ENCODE measurements at regions not wholly inside any gene's neighbourhood (a gene's known extent, or its start where the extent isn't known, plus 50 kb on each side); places are given as distances from the start of the nearest gene placed in this dataset.

DNA sequence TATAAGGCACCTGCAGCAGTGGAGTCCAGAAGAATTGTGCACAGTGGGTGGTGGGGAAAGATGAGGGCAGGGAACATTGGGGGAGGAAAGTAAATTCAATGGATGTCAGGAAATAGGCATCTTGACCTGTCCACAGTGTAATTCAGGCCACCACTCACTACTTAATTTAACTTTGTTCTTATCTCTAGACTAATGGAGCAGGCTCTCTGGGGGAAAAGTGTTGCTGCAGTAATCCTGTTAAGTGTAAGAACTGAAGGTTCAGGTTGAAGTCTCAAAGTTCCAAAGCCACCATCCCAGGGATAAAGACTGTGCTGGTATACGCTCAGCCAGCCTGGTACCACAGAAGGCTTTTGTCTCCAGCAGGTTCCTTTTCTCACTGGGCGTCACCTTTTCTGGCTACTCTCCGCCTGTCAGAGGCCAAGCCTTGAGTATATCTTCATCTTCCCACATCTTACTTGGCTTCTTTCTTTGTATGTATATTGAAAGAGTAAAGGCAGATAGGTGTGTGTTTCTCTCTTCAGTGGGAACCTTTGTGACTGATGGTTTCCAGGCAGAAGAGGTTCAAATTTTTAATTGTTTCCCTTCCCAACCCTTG lies 150.9 kb upstream of the DMRT1 start:
- peaks cover 6 to 36% of the 10 kb centered on the region in 2 experiments; a peak in 4 of 5 replicates for H3K36me3 ChIP-seq (replicated peaks in 1 of 2; ENCODE audit: control insufficient read depth in 1 of 2, insufficient read depth in 2 of 2, low read length in 2 of 2)
- H2AFZ ChIP-seq (ENCODE audit: low read length): no peak overlapping the region
- POLR2A ChIA-PET: interaction anchor here (0.8 to 5.0 kb wide), 5 partner anchors 7 to 19 kb away, joined by 3 to 63 read pairs (median 3); no protein-coding TSS in a partner anchor
- H4K20me1 ChIP-seq (ENCODE audit: insufficient read depth, low read length): peaks cover 5% of the 10 kb centered on the region; the same call in 1 of the 2 replicates
- H3K79me2 ChIP-seq (ENCODE audit: insufficient read depth, low read length): peaks cover 99% of the 10 kb centered on the region
- ATAC-seq (no peak), DNase-seq (ENCODE audit: low spot score) (no peak), FAIRE-seq (no peak)
- H3K4me1 ChIP-seq (ENCODE audit: insufficient read depth, low read length): peaks cover 99% of the 10 kb centered on the region
- BruUV-seq (replicated peaks): no TSS peak
- intact Hi-C loops (cut with micrococcal nuclease; ENCODE audit: unreplicated experiment): loop anchor here (1.0 kb wide), 1 partner anchor 48 kb away; no protein-coding TSS in a partner anchor
- H3K9me3 ChIP-seq (ENCODE audit: low read length): no peaks in the 10 kb centered on the region
- H3K9ac ChIP-seq (ENCODE audit: insufficient read depth, low read depth, low read length): no peak overlapping the region
- TF ChIP-seq ZNF878 (CRISPR knock-in tag; IDR thresholded peaks at IDR 0.05) (no peak), CAMTA2 (CRISPR knock-in tag; IDR thresholded peaks at IDR 0.05; ENCODE audit: borderline replicate concordance) (no peak), RBFOX2 (IDR thresholded peaks at IDR 0.05; ENCODE audit: low read depth, low read length) (peak; percentile 62)
- TF ChIP-seq, protein P1, sequence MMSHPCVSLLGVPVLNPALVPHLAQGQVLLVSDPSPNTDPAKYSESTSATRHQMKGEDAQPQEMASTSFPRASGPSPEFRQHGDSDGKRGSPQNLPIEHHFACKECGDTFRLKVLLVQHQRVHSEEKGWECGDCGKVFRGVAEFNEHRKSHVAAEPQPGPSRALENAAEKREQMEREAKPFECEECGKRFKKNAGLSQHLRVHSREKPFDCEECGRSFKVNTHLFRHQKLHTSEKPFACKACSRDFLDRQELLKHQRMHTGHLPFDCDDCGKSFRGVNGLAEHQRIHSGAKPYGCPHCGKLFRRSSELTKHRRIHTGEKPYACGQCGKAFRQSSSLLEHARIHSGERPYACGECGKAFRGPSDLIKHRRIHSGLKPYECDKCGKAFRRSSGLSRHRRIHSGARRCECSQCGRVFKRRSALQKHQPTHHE (CRISPR knock-in tag; IDR thresholded peaks at IDR 0.05; ENCODE audit: borderline replicate concordance): no peak
- TF ChIP-seq, protein P2, sequence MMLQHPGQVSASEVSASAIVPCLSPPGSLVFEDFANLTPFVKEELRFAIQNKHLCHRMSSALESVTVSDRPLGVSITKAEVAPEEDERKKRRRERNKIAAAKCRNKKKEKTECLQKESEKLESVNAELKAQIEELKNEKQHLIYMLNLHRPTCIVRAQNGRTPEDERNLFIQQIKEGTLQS (CRISPR knock-in tag; IDR thresholded peaks at IDR 0.05): no peak
- TF ChIP-seq, protein P3, sequence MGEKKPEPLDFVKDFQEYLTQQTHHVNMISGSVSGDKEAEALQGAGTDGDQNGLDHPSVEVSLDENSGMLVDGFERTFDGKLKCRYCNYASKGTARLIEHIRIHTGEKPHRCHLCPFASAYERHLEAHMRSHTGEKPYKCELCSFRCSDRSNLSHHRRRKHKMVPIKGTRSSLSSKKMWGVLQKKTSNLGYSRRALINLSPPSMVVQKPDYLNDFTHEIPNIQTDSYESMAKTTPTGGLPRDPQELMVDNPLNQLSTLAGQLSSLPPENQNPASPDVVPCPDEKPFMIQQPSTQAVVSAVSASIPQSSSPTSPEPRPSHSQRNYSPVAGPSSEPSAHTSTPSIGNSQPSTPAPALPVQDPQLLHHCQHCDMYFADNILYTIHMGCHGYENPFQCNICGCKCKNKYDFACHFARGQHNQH (CRISPR knock-in tag; IDR thresholded peaks at IDR 0.05): no peak
- CTCF ChIA-PET (ENCODE audit: low intra/inter-chr PET ratio, low total read pairs): no interaction called here
- in situ Hi-C loops (cut with HindIII; ENCODE audit: extremely low pct_ligation_motif_present, low pct_unique_long_range_greater_than_20kb): no loop called here
- H3K27ac ChIP-seq (ENCODE audit: extremely low read length, insufficient read depth, low read length): no peak overlapping the region
- no peaks in the 10 kb centered on the region for H3K27me3 ChIP-seq (ENCODE audit: control insufficient read depth in 1 of 2, insufficient read depth in 2 of 2, low read length in 2 of 2)
- H3K4me2 ChIP-seq (ENCODE audit: low read depth, low read length): peak overlapping the region; percentile 34
- H3K4me3 ChIP-seq (replicated peaks in 1 of 3; ENCODE audit: insufficient read depth in 1 of 3, low read depth in 2 of 3, low read length in 3 of 3): no peak overlapping the region
- 100% methylated on average over 2 of the region's 3 CpGs for WGBS (ENCODE audit: low lambda C conversion rate)

Measured in HepG2 (cell line).